ENCODE measurements at regions not wholly inside any gene's neighbourhood (a gene's known extent, or its start where the extent isn't known, plus 50 kb on each side); places are given as distances from the start of the nearest gene placed in this dataset.

DNA sequence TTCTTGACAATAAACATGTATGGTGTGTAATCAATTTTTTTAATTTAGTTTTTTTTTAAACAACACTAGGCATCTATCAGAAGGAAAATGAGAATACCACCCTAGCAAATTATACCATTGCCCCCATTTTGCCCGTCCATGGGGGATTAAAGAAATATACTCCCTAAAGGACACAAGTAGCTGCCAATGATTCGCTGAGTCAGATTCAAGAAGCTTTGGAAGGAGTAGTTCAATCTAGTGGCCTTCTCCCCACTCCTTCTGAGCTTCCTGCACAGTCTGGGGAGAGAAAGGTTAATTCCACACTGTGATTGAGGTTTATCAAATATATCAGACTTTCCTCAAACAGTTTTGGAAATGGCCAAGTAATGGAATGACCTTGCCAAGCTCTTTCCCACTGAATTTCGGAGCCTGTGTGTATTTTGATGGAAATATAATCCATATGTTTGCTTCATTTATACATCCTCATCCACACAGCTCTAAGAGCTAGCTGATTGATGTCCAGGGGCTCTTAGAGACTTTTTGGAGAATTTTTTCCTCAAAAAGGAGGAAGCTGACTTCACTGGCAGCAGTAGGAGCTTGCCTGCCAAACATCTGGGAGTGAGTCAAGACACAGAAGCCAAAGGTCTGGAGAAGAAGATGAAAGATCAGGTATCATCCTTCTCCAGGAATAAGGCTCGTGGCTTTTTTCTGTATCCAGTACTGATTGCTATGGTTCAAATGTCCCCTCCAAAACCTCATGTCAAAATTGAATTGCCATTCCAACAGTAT is 478.5 kb upstream of the PROK2 start:
- no peak overlapping the region for H2AFZ ChIP-seq (replicated peaks)
- H4K20me1 ChIP-seq (ENCODE audit: low read depth) = no peaks in the 10 kb centered on the region
- Mint-ChIP-seq H3K27me3 (ENCODE audit: insufficient read depth, low read depth) (peaks cover 15% of the 10 kb centered on the region), H3K4me1 (peaks cover 41% of the 10 kb centered on the region), H3K27ac (no peak overlapping the region), H3K4me3 (no peak overlapping the region), H3K9me3 (no peaks in the 10 kb centered on the region), H3K36me3 (no peaks in the 10 kb centered on the region)
- no peak overlapping the region for H3K4me3 ChIP-seq
- peaks cover 7% of the 10 kb centered on the region for H3F3A ChIP-seq (ENCODE audit: low read depth)
- no peaks in the 10 kb centered on the region for H3K36me3 ChIP-seq
- peaks cover 6% of the 10 kb centered on the region for H3K4me1 ChIP-seq
- H3K79me2 ChIP-seq (ENCODE audit: low read depth) = no peaks in the 10 kb centered on the region
- H3K27me3 ChIP-seq = no peaks in the 10 kb centered on the region
- TF ChIP-seq EZH2 (IDR thresholded peaks at IDR 0.05) (no peak), EZH2phosphoT487 (IDR thresholded peaks at IDR 0.05) (no peak)
- TF ChIP-seq, protein P1, sequence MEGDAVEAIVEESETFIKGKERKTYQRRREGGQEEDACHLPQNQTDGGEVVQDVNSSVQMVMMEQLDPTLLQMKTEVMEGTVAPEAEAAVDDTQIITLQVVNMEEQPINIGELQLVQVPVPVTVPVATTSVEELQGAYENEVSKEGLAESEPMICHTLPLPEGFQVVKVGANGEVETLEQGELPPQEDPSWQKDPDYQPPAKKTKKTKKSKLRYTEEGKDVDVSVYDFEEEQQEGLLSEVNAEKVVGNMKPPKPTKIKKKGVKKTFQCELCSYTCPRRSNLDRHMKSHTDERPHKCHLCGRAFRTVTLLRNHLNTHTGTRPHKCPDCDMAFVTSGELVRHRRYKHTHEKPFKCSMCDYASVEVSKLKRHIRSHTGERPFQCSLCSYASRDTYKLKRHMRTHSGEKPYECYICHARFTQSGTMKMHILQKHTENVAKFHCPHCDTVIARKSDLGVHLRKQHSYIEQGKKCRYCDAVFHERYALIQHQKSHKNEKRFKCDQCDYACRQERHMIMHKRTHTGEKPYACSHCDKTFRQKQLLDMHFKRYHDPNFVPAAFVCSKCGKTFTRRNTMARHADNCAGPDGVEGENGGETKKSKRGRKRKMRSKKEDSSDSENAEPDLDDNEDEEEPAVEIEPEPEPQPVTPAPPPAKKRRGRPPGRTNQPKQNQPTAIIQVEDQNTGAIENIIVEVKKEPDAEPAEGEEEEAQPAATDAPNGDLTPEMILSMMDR (IDR thresholded peaks at IDR 0.05) = no peak
- H3K9ac ChIP-seq = no peak overlapping the region
- no peak for DNase-seq (ENCODE audit: low spot score)
- no peaks in the 10 kb centered on the region for H3K9me3 ChIP-seq (ENCODE audit: low read depth)
- no peak overlapping the region for H3K4me2 ChIP-seq
- H3K27ac ChIP-seq = no peak overlapping the region

GRCh38 chr3:72262736-72263135 is 477.8 kb upstream of the PROK2 start:
- no peaks in the 10 kb centered on the region for H3K79me2 ChIP-seq (ENCODE audit: low read depth)
- no peak overlapping the region for H3K4me3 ChIP-seq
- H3K4me1 ChIP-seq = peaks cover 11% of the 10 kb centered on the region
- no peaks in the 10 kb centered on the region for H3K27me3 ChIP-seq
- Mint-ChIP-seq H3K27ac (no peak overlapping the region), H3K4me3 (no peak overlapping the region), H3K9me3 (no peaks in the 10 kb centered on the region), H3K27me3 (ENCODE audit: insufficient read depth, low read depth) (peaks cover 11% of the 10 kb centered on the region), H3K36me3 (no peaks in the 10 kb centered on the region), H3K4me1 (peaks cover 42% of the 10 kb centered on the region)
- H3K4me2 ChIP-seq = no peak overlapping the region
- no peak for TF ChIP-seq EZH2 (IDR thresholded peaks at IDR 0.05)
- no peak for TF ChIP-seq EZH2phosphoT487 (IDR thresholded peaks at IDR 0.05)
- TF ChIP-seq, protein P1 (IDR thresholded peaks at IDR 0.05) = no peak
- no peaks in the 10 kb centered on the region for H4K20me1 ChIP-seq (ENCODE audit: low read depth)
- H3K27ac ChIP-seq = no peak overlapping the region
- H3K9ac ChIP-seq = no peak overlapping the region
- no peak overlapping the region for H2AFZ ChIP-seq (replicated peaks)
- no peak for DNase-seq (ENCODE audit: low spot score)
- no peaks in the 10 kb centered on the region for H3K9me3 ChIP-seq (ENCODE audit: low read depth)
- peaks cover 10% of the 10 kb centered on the region for H3F3A ChIP-seq (ENCODE audit: low read depth)
- H3K36me3 ChIP-seq = no peaks in the 10 kb centered on the region

- Histone ChIP-seq H3K27ac (no peak overlapping the region), H3K36me3 (no peaks in the 10 kb centered on the region), H3K4me1 (peaks cover 11% of the 10 kb centered on the region), H2AFZ (replicated peaks) (no peak overlapping the region), H3K79me2 (ENCODE audit: low read depth) (no peaks in the 10 kb centered on the region), H3K4me2 (no peak overlapping the region), H3K9me3 (ENCODE audit: low read depth) (no peaks in the 10 kb centered on the region), H3K27me3 (no peaks in the 10 kb centered on the region), H3F3A (ENCODE audit: low read depth) (peaks cover 10% of the 10 kb centered on the region), H3K9ac (no peak overlapping the region), H4K20me1 (ENCODE audit: low read depth) (no peaks in the 10 kb centered on the region), H3K4me3 (no peak overlapping the region)
- no peak overlapping the region for H3K27ac Mint-ChIP-seq
- H3K27me3 Mint-ChIP-seq (ENCODE audit: insufficient read depth, low read depth) = peaks cover 14% of the 10 kb centered on the region
- no peak for DNase-seq (ENCODE audit: low spot score)
- TF ChIP-seq, protein P1 (IDR thresholded peaks at IDR 0.05) = no peak
- TF ChIP-seq EZH2 (IDR thresholded peaks at IDR 0.05) = no peak
- TF ChIP-seq EZH2phosphoT487 (IDR thresholded peaks at IDR 0.05) = no peak
- no peaks in the 10 kb centered on the region for H3K9me3 Mint-ChIP-seq
- H3K36me3 Mint-ChIP-seq = no peaks in the 10 kb centered on the region
- peaks cover 51% of the 10 kb centered on the region for H3K4me1 Mint-ChIP-seq
- no peak overlapping the region for H3K4me3 Mint-ChIP-seq
These were observed 476.9 kb upstream of the PROK2 start for GRCh38 chr3:72261566-72262564.
